ENCODE measurements at regions not wholly inside any gene's neighbourhood (a gene's known extent, or its start where the extent isn't known, plus 50 kb on each side); places are given as distances from the start of the nearest gene placed in this dataset.

- DNase-seq, result no peak
Measured at GRCh38 chr11:24344222-24344621, 152.6 kb upstream of the LUZP2 start.

DNA sequence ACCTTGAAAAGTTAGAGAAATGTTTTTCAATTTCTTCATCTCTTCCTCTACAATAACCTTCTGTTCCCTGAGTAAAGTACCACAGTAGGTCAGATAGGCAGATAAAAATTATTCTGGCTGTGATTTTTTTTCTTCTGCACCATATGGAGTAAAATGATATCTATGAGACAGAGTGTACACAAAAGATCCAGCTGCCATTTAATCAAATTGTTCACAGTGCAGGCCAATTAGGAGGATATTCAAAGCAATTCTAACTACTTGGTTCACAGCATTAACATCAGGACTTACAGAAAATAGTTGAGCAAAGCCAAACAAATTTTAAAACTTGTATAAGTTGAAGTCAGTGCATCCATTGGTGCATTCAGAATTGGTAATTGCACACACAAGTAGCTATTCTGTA is 147.9 kb upstream of the LUZP2 start:
- no peak for DNase-seq

GRCh38 chr11:24351179-24351578 is 145.7 kb upstream of the LUZP2 start:
- DNase-seq, result no peak

DNA sequence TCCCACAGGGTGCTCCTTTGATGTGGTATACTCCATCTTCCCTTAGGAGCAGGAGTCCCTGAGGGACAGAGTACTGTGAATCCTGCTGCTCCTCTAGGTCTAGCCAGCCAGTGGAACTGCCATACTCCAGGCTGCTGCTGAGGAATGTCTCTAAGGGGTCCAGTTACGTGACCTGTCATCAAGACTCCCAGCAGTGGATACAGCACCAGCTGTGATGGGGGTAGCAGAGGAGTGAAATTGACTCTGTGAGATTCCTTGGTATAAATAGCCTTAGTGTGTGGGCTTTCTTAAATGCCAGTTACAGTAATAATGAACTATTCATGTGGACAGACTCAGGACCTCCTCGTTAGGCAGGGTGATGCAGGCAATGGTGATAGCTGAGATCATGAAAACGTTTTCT is 140.4 kb upstream of the LUZP2 start:
- no peak for DNase-seq

- no peak for DNase-seq
Measured at GRCh38 chr11:24357620-24358410, 139.0 kb upstream of the LUZP2 start.

DNA sequence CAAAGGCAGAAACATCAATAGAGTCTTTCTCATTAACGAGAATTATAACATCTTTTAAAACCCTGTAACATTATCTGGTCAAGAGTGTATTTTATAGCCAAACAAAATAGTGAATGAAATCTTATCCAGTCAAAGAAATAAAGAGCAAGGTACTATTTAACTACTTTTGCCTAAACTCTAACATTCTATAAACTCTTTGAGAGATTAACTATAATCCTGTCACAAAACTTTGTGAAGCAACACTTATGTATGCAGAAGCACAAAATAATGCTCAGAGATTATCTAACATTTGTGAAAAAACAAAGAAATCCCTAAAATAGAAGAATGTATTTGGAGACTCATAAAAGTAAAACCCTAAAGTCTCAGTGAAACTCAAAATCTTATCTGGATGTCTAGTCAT is 124.4 kb upstream of the LUZP2 start:
- no peak for DNase-seq

- no peak for DNase-seq
Measured at GRCh38 chr11:24373516-24373915, 123.3 kb upstream of the LUZP2 start.

DNA sequence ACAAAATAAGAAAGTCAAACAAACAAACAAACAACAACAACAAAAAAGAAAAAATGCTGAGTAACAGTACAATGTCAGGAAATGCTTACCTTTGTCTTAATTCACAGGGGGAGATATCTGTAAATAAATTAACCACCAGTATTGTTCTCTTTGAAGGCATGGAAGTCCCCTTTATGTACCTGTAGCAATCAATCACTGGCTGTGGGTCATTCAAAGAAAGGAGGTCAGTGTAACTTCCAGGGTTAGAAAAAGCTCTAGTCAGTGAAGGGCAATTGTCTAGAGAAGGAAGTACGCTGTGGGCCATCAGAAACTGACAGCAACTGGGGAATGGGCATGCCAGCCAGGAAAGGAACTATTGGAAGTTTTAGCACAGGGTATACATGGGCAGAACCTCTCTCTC is 121.5 kb upstream of the LUZP2 start:
- no peak for DNase-seq

DNA sequence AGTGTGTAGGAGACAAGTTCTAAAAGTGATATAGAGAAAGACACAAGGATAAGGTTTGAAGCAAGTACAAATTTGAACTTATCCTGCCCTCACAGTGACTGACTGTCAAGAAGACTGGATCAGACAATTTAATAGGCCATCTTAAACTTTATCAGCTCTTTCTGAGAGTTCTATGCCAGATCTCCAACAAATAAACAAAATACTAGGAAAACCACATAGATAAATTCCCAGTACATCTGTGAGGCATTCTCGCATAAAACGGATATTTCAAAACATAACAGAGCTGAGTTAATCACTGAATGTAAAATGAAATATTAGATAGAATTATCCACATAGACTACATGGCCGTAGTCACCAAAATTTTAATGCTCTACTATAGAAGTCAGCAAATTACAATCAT is 120.9 kb upstream of the LUZP2 start:
- DNase-seq, result no peak

- no peak for DNase-seq
Measured at GRCh38 chr11:24383137-24383536, 113.7 kb upstream of the LUZP2 start.

DNA sequence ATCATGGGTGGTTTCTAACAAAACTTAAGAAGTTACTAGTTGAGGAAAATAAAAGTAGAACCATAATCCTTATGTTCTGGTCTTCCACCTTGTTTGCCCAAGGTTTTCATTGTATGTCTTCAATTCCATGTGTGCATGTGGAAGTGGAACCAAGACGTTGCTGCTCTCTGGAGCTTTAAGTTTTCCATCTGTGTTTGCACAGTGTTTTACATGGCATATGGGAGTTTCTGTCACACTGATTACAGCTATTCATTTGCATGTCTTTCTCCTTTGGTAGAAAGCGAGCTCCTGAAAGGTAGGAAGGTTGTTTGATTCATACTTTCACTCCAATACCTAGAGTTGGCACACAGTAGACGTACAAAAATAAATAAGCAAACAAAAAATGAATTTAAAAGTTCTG is 112.6 kb upstream of the LUZP2 start:
- no peak for DNase-seq

- peak; percentile 2 for DNase-seq
Measured at GRCh38 chr11:24386546-24387397, 110.1 kb upstream of the LUZP2 start.

- no peak for DNase-seq
Measured at GRCh38 chr11:24389575-24389974, 107.3 kb upstream of the LUZP2 start.

- no peak for DNase-seq
Measured at GRCh38 chr11:24390016-24390415, 106.8 kb upstream of the LUZP2 start.

- DNase-seq, result no peak
Measured at GRCh38 chr11:24390762-24391161, 106.1 kb upstream of the LUZP2 start.

DNA sequence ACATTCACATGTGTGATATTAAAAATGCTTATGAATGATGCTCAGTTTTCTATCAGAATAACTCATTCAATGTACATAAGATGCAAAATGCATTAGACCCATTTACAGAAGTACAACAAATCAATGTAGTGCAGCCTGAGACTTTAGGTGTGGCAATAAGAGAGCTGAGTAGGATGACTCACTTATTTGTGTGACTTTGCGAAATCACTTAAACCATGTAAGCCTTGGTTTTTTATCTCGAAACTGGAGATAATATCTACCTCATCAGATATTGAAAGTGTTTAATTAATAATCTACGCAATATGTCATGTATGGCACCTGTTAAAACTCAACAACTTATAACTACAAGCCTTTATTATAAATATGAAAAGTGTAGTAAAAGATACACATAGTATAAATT is 105.7 kb upstream of the LUZP2 start:
- DNase-seq, result no peak

- no peak for DNase-seq
Measured at GRCh38 chr11:24400059-24400665, 96.7 kb upstream of the LUZP2 start.

DNA sequence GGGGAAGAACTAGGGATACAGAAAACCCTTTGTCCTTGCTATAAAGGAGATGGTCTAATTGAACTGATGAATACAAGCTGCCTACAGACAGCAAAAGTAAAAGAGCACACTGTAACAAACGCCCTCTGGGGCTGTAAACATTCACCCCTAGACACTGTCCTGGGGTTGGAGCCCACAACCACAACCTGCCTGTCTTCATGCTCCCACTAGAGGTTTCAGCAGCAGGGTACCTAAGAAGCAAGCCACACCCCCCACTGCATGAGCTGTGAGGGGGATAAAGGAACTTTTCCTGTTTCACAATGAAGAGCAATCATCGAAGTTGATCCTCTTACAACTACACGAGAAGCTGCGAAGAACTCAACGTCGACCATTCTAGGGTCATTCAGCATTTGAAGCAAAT is 90.5 kb upstream of the LUZP2 start:
- DNase-seq, result no peak

GRCh38 chr11:24406980-24407379 is 89.9 kb upstream of the LUZP2 start:
- no peak for DNase-seq

DNA sequence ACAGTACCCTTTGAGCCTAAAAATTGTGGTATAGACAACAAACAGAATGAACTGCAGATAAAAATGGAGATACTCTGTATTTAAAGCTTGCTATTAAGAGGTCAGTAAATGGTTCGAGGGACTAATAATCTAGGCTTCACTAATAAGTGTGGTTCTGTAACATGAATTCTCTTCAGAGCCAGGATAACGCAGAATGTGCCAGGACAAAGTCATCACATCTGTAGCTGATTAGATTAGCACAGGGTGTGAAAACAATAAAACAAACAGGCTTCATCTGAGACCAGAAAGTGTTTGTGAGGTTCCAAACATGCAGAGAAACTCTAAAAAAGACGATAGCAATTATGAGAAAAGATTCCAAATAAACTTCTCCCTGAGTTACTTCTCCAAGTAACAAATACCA is 89.1 kb upstream of the LUZP2 start:
- no peak for DNase-seq

DNA sequence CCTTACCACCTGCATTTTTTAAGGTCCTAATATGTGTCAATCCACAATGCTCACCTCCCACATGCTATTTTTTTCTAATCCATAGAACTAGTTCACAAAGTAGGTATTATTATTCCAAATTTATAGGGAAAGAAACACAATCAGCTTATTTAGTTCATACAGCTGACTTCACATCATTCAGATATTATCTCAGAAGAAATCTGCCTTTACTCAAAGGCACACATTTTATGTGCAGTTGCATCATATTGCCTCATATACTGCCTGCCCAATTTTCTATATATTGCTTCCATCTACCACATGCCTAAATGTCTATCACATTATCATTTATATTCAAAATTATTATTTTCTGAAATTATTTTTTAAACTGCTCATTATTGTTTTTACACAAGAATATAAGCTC is 88.7 kb upstream of the LUZP2 start:
- no peak for DNase-seq

GRCh38 chr11:24411791-24412190 is 85.1 kb upstream of the LUZP2 start:
- no peak for DNase-seq

GRCh38 chr11:24412722-24413121 is 84.1 kb upstream of the LUZP2 start:
- DNase-seq, result no peak

DNA sequence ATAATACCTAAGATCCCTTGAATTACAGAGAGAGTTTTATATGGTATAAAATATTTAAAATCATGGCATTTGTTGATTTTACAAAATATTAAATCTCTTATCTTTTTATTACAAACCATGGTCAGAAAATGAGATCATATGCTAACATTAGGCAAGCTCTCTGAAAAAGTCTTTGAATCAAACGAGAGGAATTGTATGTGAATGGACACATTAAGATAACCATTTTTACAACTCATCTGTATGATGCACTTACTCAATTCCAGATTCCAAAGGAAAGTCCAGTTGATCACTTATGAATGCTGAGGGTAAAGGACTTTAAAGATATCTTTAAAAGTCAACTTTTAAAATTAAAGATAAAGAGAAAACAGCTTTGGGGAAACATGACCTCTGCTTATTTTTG is 83.5 kb upstream of the LUZP2 start:
- no peak for DNase-seq

Data from activated CD4-positive, alpha-beta T cell treated with anti-CD3 and anti-CD28 coated beads, Interleukin-2, Interleukin-6, amounts not matched to agents 100 ng/mL and 50 ng/mL, durations not matched to agents 16 hours and 8 hours (primary cell).